Astrocyte (in vitro differentiated cells and primary cell): ENCODE measurements at regions not wholly inside any gene's neighbourhood (a gene's known extent, or its start where the extent isn't known, plus 50 kb on each side); places are given as distances from the start of the nearest gene placed in this dataset.

Experiments
- CTCF ChIP-seq: IDR thresholded peaks from 2 replicates; pipeline ENCODE4 v1.5.1; 2011; ENCODE audit warnings: low read depth, mild to moderate bottlenecking, inconsistent platforms, low read length, moderate library complexity; ENCODE audit not compliant: insufficient read depth
- EZH2 ChIP-seq: IDR thresholded peaks from 2 replicates; pipeline ENCODE4 v1.6.1; 2012; ENCODE audit warnings: mild to moderate bottlenecking, low read length, inconsistent platforms; ENCODE audit not compliant: insufficient read depth

DNA sequence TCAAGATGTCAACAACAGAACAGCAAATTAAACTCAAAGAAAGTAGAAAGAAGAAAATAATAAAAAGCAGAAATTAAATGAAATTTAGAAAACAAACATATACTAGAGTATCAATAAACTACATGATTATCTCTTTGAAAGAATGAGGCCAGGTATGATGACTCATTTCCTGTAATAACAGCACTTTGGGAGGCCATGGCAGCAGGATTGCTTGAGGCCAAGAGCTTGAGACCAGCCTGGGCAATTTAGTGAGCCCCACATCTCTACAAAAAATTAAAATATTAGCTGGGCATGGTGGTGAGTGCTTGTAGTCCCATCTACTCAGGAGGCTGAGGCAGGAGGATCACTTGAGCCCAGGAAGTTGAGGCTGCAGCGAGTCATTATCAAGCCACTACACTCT lies 232.5 kb downstream of the RAB11FIP4 start:
- TF ChIP-seq EZH2 (no peak), CTCF (no peak)
